WTC11 (cell line): ENCODE measurements at regions not wholly inside any gene's neighbourhood (a gene's known extent, or its start where the extent isn't known, plus 50 kb on each side); places are given as distances from the start of the nearest gene placed in this dataset.
"Not testable (repeated sequence)": the region's sequence is repeated elsewhere in the genome, so short reads cannot be mapped to it uniquely, and the experiment has no call there.

Experiments
- ATAC-seq: fragments of 200-7000 bp; cut with Tn5 transposase; 2 replicates; pipeline ENCODE4 v1.10.0; 2021; ENCODE audit warnings: mild to moderate bottlenecking, moderate library complexity
- CTCF ChIA-PET: fragments of 300-600 bp; sonication (Branson Sonifier 250); formaldehyde crosslinking; loops from one replicate; lab custom pipeline; 2021; ENCODE audit warnings: antibody characterized with exemption; lab: Charles Lee
- POLR2A ChIA-PET: fragments of 350-600 bp; sonication (Branson Sonifier 250); formaldehyde crosslinking; loops from one replicate; lab custom pipeline; 2021; ENCODE audit warnings: antibody characterized with exemption; lab: Charles Lee
- DNase-seq: peaks from one replicate; pipeline ENCODE4 v3.0.0; 2021; ENCODE audit warnings: low spot score
- H3K27ac Mint-ChIP-seq: 2 replicates; pipeline ENCODE4 v1.8.0; 2021; ENCODE audit warnings: mixed read lengths
- H3K27me3 Mint-ChIP-seq: 2 replicates; pipeline ENCODE4 v1.8.0; 2021; ENCODE audit warnings: low read depth, mild to moderate bottlenecking, moderate library complexity, mixed read lengths
- H3K36me3 Mint-ChIP-seq: 2 replicates; pipeline ENCODE4 v1.8.0; 2021; ENCODE audit warnings: mixed read lengths
- H3K4me1 Mint-ChIP-seq: 2 replicates; pipeline ENCODE4 v1.8.0; 2022; ENCODE audit warnings: mixed read lengths
- H3K4me3 Mint-ChIP-seq: 2 replicates; pipeline ENCODE4 v1.8.0; 2021; ENCODE audit warnings: mild to moderate bottlenecking, moderate library complexity, mixed read lengths
- H3K9me3 Mint-ChIP-seq: 2 replicates; pipeline ENCODE4 v1.8.0; 2021; ENCODE audit warnings: mixed read lengths

DNA sequence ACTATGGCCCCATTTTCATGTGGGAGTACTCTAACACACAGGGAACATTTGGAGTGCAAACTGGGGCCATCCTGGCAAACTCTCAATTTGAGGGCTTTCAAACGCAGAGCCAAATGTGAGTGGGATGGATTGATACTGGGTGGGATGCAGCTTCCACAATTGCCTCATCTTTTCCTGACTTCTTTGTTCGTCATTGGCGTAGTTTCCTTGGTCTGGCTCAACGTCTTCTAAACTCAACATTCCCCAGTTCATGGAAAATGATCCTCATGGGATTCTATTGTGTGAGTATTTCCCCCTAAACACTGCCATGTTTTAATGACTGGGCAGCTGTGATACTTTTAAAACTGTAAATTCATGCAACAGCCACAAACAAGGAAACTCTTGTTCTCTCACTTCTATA lies 228.3 kb downstream of the TSPY10 start:
- CTCF ChIA-PET, H3K4me3 Mint-ChIP-seq, ATAC-seq, H3K36me3 Mint-ChIP-seq, POLR2A ChIA-PET, DNase-seq, H3K27ac Mint-ChIP-seq, H3K4me1 Mint-ChIP-seq, H3K9me3 Mint-ChIP-seq, H3K27me3 Mint-ChIP-seq: not testable (repeated sequence)

DNA sequence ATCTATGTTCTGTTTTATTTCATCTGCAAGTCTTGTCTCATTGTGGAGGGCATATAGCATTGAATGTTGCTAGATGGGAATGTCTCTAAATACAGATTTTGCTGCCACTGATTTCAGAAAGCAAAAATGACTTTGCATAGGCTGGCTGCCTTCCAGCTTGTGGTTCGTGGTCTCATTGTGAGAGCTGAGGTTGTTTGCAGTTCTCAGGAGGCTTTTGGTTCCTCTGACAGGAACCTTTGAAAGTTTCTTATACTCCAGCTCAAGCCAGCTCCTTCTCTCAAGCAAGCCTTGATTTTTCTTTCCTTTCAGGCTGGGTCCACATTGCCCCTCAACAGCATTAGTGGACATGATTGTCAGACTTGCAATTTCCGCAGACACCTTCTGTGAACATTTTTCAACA lies 229.8 kb downstream of the TSPY10 start:
- H3K4me1 Mint-ChIP-seq, H3K27ac Mint-ChIP-seq, H3K9me3 Mint-ChIP-seq, CTCF ChIA-PET, DNase-seq, H3K36me3 Mint-ChIP-seq, POLR2A ChIA-PET, ATAC-seq, H3K4me3 Mint-ChIP-seq, H3K27me3 Mint-ChIP-seq: not testable (repeated sequence)

DNA sequence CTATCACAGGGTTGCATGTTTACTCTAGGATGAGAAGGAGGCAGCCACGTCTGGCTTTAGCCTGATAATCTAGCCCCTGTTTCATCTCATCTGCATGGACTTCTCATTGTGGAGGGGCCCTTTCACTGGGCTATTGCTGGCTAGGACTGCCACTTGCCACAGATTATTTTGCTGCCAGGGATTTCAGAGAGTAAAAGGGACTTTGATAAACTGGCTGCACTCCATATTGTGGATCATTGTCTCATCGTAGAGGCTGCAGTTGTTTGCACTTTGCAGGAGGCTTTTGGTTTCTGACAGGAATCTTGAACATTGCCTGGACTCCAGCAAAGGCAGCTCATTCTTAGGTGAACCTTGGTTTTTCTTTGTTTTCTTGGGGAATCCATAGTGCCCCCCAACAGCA lies 234.8 kb downstream of the TSPY10 start:
- ATAC-seq, H3K27me3 Mint-ChIP-seq, H3K36me3 Mint-ChIP-seq, POLR2A ChIA-PET, H3K4me1 Mint-ChIP-seq, DNase-seq, CTCF ChIA-PET, H3K27ac Mint-ChIP-seq, H3K4me3 Mint-ChIP-seq, H3K9me3 Mint-ChIP-seq: not testable (repeated sequence)

DNA sequence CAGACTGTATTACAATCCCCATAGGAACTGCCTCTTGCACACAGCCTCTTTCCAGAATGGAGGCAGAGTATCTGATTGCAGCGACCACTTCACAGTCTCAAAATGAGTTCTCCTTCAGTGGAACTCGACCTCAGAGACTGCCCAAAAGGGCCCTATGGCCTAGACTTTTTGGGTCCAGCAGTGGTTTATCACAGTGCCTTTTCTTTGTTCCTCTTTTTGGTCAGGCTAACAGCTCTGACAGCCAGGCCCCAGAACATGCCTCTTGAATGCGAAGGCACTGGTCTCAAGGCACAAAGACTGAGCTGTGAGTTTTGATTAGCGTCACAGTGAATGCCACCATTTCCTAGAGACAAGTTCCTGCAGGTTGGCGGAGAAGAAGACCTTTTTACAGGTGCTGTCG lies 241.6 kb downstream of the TSPY10 start:
- H3K4me1 Mint-ChIP-seq, H3K27ac Mint-ChIP-seq, DNase-seq, H3K4me3 Mint-ChIP-seq, CTCF ChIA-PET, H3K27me3 Mint-ChIP-seq, ATAC-seq, H3K9me3 Mint-ChIP-seq, H3K36me3 Mint-ChIP-seq, POLR2A ChIA-PET: not testable (repeated sequence)

DNA sequence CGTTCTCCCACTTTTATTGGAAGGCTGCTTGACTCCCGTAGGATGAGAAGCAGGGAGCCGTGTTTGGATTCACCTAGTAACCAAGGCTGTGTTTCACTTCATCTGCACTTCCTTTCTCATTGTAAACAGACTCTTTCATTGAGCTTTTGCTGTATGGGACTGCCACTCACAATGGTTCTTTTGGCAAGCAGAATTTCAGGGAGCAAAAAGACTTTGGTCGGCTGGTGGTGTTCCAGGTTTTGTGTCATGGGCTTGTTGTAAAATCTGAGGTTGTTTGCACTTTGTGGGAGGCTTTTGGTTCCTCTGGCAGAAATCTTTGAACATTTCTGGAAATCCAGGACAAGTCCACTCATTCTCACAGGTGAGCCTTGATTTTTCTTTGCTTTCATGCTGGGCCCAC lies 243.4 kb downstream of the TSPY10 start:
- H3K36me3 Mint-ChIP-seq, H3K4me3 Mint-ChIP-seq, CTCF ChIA-PET, H3K27ac Mint-ChIP-seq, H3K27me3 Mint-ChIP-seq, DNase-seq, POLR2A ChIA-PET, ATAC-seq, H3K9me3 Mint-ChIP-seq, H3K4me1 Mint-ChIP-seq: not testable (repeated sequence)

DNA sequence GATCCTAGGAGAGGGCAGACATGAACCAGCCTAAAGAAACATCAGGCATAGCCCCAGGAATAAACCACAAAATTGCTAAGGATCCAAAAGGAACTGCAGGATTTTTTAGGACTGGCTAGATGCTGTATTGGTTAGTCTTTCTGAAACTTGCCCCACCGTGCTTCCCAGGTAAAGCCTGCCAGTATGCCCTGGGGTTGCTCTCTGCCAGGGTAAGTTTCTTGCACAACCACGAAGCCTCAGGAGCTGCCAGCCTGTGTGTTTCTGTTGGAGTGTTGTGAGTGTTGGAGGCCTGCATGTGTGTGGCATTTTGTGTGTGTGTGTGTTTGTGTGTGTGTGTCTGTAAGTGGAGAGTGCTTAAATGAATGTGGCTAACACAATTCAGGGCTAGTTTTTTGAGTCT lies 244.4 kb downstream of the TSPY10 start:
- H3K4me3 Mint-ChIP-seq, POLR2A ChIA-PET, H3K9me3 Mint-ChIP-seq, H3K27ac Mint-ChIP-seq, ATAC-seq, CTCF ChIA-PET, H3K4me1 Mint-ChIP-seq, DNase-seq, H3K27me3 Mint-ChIP-seq, H3K36me3 Mint-ChIP-seq: not testable (repeated sequence)

DNA sequence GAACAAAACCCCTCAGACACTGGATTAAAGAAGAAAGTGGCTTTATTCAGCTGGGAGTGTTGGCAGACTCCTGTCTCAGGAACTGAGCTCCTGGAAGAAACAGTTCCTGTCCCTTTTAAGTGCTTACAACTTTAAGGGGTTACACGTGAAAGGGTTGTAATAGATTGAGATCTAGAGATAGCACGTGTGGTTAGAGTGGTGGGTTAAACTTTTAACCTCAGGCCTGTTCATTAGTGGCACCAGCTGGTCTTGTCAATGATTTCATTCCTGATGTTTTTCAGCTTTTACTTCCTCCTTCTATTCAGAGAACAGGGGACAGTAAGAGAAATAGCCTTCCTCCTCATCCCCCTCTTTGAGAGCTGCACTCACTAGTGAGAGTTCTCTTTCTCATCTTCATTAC lies 247.1 kb downstream of the TSPY10 start:
- not testable (repeated sequence) for H3K9me3 Mint-ChIP-seq, H3K4me1 Mint-ChIP-seq

DNA sequence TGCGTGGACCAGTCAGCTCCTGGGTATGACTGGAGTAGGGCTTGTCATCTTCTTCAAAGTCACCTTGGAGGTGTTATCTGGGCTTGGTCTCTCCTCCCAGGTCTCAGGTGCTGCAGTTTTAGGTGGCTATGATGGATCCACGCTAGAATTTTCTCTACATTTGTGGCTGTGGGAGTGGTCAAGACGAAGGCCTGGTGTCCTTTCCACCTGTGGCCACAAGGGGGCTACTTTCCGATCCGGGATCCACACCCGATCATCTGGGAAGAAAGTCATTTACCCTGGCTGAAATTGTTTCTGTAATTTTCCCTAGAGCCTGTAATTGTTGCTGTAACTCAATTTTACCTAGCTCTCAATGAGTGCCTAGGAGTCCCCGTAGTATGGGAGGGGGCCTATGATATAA lies 248.0 kb downstream of the TSPY10 start:
- H3K36me3 Mint-ChIP-seq, H3K27ac Mint-ChIP-seq, H3K4me3 Mint-ChIP-seq, ATAC-seq, H3K4me1 Mint-ChIP-seq, H3K9me3 Mint-ChIP-seq, CTCF ChIA-PET, DNase-seq, H3K27me3 Mint-ChIP-seq, POLR2A ChIA-PET: not testable (repeated sequence)

More for the DNA sequence above, 247.1 kb downstream of the TSPY10 start:
- H3K27ac Mint-ChIP-seq, H3K27me3 Mint-ChIP-seq, ATAC-seq, H3K4me3 Mint-ChIP-seq, H3K36me3 Mint-ChIP-seq, CTCF ChIA-PET, DNase-seq, POLR2A ChIA-PET: not testable (repeated sequence)

DNA sequence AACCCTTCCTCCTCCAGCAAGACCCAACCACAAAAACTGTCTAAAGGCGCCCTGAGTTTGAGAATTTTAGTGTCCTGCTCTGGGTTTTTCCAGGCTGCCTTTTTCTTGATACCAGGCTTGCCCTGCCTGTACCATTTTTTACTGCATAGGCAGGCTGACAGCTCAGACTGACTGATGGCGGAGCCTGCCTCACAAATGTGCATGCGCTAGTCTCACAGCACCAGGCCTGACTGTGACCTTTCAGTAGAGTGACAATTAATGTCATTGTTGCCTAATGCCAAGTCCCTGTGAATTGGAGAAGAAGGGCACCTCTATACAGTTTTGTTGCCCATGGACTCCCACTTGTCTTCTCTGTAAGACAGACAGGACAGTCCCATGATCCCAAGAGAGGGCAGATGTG lies 253.9 kb downstream of the TSPY10 start:
- H3K9me3 Mint-ChIP-seq, H3K4me1 Mint-ChIP-seq, CTCF ChIA-PET, H3K4me3 Mint-ChIP-seq, H3K36me3 Mint-ChIP-seq, DNase-seq, H3K27ac Mint-ChIP-seq, POLR2A ChIA-PET, ATAC-seq, H3K27me3 Mint-ChIP-seq: not testable (repeated sequence)

DNA sequence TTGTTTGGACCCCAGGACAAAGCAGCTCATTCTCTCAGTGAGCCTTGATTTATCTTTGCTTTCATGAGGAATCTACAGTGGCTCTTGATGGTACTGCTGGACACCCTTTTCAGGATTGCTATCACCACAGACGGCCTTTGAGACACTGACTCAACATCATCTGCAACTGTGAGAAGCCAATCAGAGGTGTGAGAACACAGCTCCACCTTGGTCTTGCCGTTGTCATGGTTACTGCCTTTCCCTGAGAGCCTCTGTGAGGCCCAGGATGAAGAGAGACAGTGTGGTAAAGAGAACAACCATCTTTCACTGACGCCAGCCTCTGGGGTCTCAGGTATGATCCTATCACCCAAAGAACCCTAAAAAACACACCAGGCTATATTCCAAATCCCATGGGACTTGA lies 270.2 kb downstream of the TSPY10 start:
- CTCF ChIA-PET, ATAC-seq, H3K4me3 Mint-ChIP-seq, H3K9me3 Mint-ChIP-seq, H3K27ac Mint-ChIP-seq, DNase-seq, H3K27me3 Mint-ChIP-seq, H3K36me3 Mint-ChIP-seq, H3K4me1 Mint-ChIP-seq, POLR2A ChIA-PET: not testable (repeated sequence)
